Hypothalamus (tissue), 51 donors: ENCODE measurements at regions not wholly inside any gene's neighbourhood (a gene's known extent, or its start where the extent isn't known, plus 50 kb on each side); places are given as distances from the start of the nearest gene placed in this dataset.
A peak's percentile ranks its signal among the peaks of the same experiment; 100 is the strongest.
"Not testable (repeated sequence)": the region's sequence is repeated elsewhere in the genome, so short reads cannot be mapped to it uniquely, and the experiment has no call there.

Experiments used
- DNase-seq, 51 donors: peaks; one replicate each; lab custom pipeline; 2025; lab: John Stamatoyannopoulos, UW

GRCh38 chr13:76319921-76320320 is 566.3 kb downstream of the KCTD12 start:
- DNase-seq, result no peak

- DNase-seq, result no peak
Observed at GRCh38 chr13:76316998-76317527, 569.1 kb downstream of the KCTD12 start.

- no peak for DNase-seq
Observed at GRCh38 chr13:76314495-76314894, 571.7 kb downstream of the KCTD12 start.

GRCh38 chr13:76307142-76307541 is 579.1 kb downstream of the KCTD12 start:
- no peak for DNase-seq

- DNase-seq, result no peak
Observed at GRCh38 chr13:76300688-76301087, 585.5 kb downstream of the KCTD12 start.

GRCh38 chr13:76297331-76297730 is 588.9 kb downstream of the KCTD12 start:
- no peak for DNase-seq

GRCh38 chr13:76296751-76297150 is 589.5 kb downstream of the KCTD12 start:
- DNase-seq, result no peak

- DNase-seq, result not testable (repeated sequence)
Observed at GRCh38 chr13:76295020-76295419, 591.2 kb downstream of the KCTD12 start.

GRCh38 chr13:76293751-76294150 is 592.5 kb downstream of the KCTD12 start:
- no peak for DNase-seq

- DNase-seq, result no peak
Observed at GRCh38 chr13:76293346-76293745, 592.9 kb downstream of the KCTD12 start.

GRCh38 chr13:76292726-76293125 is 593.5 kb downstream of the KCTD12 start:
- DNase-seq, result no peak

GRCh38 chr13:76292031-76292430 is 594.2 kb downstream of the KCTD12 start:
- no peak for DNase-seq

GRCh38 chr13:76289558-76289957 is 596.6 kb downstream of the KCTD12 start:
- no peak for DNase-seq

GRCh38 chr13:76286178-76286577 is 600.0 kb downstream of the KCTD12 start:
- DNase-seq, result no peak

- DNase-seq, result no peak
Observed at GRCh38 chr13:76285463-76285862, 600.7 kb downstream of the KCTD12 start.

- DNase-seq, result not testable (repeated sequence)
Observed at GRCh38 chr13:76279766-76280165, 606.4 kb downstream of the KCTD12 start.

GRCh38 chr13:76271728-76272232 is 614.4 kb downstream of the KCTD12 start:
- peak in 1 of 51 donors; percentile 1 for DNase-seq

GRCh38 chr13:76268307-76268706 is 617.9 kb downstream of the KCTD12 start:
- not testable (repeated sequence) for DNase-seq

GRCh38 chr13:76267216-76267615 is 619.0 kb downstream of the KCTD12 start:
- DNase-seq, result no peak

- DNase-seq, result no peak
Observed at GRCh38 chr13:76266561-76266960, 619.6 kb downstream of the KCTD12 start.

GRCh38 chr13:76250211-76250610 is 614.1 kb downstream of the LMO7 start:
- peak in 1 of 51 donors; percentile 2 for DNase-seq

- DNase-seq, result no peak
Observed at GRCh38 chr13:76245920-76246319, 609.8 kb downstream of the LMO7 start.

- DNase-seq, result no peak
Observed at GRCh38 chr13:76245211-76245610, 609.1 kb downstream of the LMO7 start.
